OCI-LY7 (cell line): ENCODE measurements at regions not wholly inside any gene's neighbourhood (a gene's known extent, or its start where the extent isn't known, plus 50 kb on each side); places are given as distances from the start of the nearest gene placed in this dataset.

ENCODE experiments used
- EZH2phosphoT487 ChIP-seq: fragments of 200-600 bp; sonication (generic); IDR thresholded peaks from 2 replicates; pipeline ENCODE4 v1.6.1; 2018; ENCODE audit warnings: low read depth, borderline replicate concordance, mild to moderate bottlenecking, mixed run types, antibody characterized with exemption, low read length, moderate library complexity, mixed read lengths
- TF ChIP-seq, protein P1 (sequence below): fragments of 200-600 bp; sonication (generic); conservative IDR thresholded peaks from 2 replicates; pipeline ENCODE4 v1.5.1; 2014; ENCODE audit warnings: mild to moderate bottlenecking, antibody characterized with exemption, low read length, moderate library complexity, mixed read lengths

DNA sequence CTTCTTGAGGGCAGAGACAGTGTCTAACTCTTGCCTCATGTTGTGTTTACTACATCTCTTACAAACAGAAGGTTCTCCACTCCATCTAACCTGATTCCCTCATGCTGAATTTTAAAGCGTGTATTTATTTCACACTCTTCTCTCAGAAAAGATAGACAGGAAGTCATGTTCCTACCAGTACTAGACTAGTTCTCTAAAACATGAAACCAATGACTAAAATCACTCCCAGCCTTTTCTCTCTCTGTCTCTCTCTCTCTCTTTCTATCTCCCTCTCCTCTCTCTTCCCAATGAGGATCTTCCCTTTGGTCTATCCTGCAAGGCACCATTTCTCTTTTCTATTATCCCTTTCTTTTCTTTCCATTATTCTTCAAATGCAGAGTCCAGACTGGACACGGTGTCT lies 391.9 kb upstream of the CADM1 start:
- TF ChIP-seq, protein P1, sequence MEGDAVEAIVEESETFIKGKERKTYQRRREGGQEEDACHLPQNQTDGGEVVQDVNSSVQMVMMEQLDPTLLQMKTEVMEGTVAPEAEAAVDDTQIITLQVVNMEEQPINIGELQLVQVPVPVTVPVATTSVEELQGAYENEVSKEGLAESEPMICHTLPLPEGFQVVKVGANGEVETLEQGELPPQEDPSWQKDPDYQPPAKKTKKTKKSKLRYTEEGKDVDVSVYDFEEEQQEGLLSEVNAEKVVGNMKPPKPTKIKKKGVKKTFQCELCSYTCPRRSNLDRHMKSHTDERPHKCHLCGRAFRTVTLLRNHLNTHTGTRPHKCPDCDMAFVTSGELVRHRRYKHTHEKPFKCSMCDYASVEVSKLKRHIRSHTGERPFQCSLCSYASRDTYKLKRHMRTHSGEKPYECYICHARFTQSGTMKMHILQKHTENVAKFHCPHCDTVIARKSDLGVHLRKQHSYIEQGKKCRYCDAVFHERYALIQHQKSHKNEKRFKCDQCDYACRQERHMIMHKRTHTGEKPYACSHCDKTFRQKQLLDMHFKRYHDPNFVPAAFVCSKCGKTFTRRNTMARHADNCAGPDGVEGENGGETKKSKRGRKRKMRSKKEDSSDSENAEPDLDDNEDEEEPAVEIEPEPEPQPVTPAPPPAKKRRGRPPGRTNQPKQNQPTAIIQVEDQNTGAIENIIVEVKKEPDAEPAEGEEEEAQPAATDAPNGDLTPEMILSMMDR, result no peak
- no peak for TF ChIP-seq EZH2phosphoT487
